Erythroblast (primary cell): ENCODE measurements at regions not wholly inside any gene's neighbourhood (a gene's known extent, or its start where the extent isn't known, plus 50 kb on each side); places are given as distances from the start of the nearest gene placed in this dataset.

Source experiments
- GATA1 ChIP-seq: IDR thresholded peaks from 2 replicates; pipeline ENCODE4 v1.6.1; 2011; ENCODE audit warnings: low read depth, mild to moderate bottlenecking, control low read depth, low read length, moderate library complexity
- POLR2A ChIP-seq: IDR thresholded peaks from 2 replicates; pipeline ENCODE4 v1.6.1; 2011; ENCODE audit warnings: mild to moderate bottlenecking, low read length

- TF ChIP-seq POLR2A: no peak
- TF ChIP-seq GATA1: no peak
Measured at GRCh38 chr3:80142714-80143113, 374.9 kb upstream of the ROBO1 start.
